Astrocyte (in vitro differentiated cells and primary cell): ENCODE measurements at regions not wholly inside any gene's neighbourhood (a gene's known extent, or its start where the extent isn't known, plus 50 kb on each side); places are given as distances from the start of the nearest gene placed in this dataset.

Source experiments
- CTCF ChIP-seq: IDR thresholded peaks from 2 replicates; pipeline ENCODE4 v1.5.1; 2011; ENCODE audit warnings: low read depth, mild to moderate bottlenecking, inconsistent platforms, low read length, moderate library complexity; ENCODE audit not compliant: insufficient read depth
- EZH2 ChIP-seq: IDR thresholded peaks from 2 replicates; pipeline ENCODE4 v1.6.1; 2012; ENCODE audit warnings: mild to moderate bottlenecking, low read length, inconsistent platforms; ENCODE audit not compliant: insufficient read depth

- no peak for TF ChIP-seq EZH2
- TF ChIP-seq CTCF, result no peak
Observed at GRCh38 chr3:151620071-151620470, 113.7 kb upstream of the AADACL2 start.
